H1 (cell line): ENCODE measurements at regions not wholly inside any gene's neighbourhood (a gene's known extent, or its start where the extent isn't known, plus 50 kb on each side); places are given as distances from the start of the nearest gene placed in this dataset.

Experiments
- CTCF ChIA-PET: fragments of 300-600 bp; sonication (Branson Sonifier 250); formaldehyde crosslinking; loops from one replicate; lab custom pipeline; 2021; ENCODE audit not compliant: partially characterized antibody; lab: Charles Lee
- POLR2A ChIA-PET: fragments of 300-600 bp; sonication (Branson Sonifier 250); formaldehyde crosslinking; loops from one replicate; lab custom pipeline; 2021; ENCODE audit warnings: inconsistent platforms; ENCODE audit not compliant: partially characterized antibody; lab: Charles Lee
- DNase-seq, 2 experiments: peaks; one replicate each; pipeline versions ENCODE4 v3.0.0 to v3.0.0-alpha.2; 2010 to 2022; ENCODE audit warnings: low spot score in 2 of 2, low read depth in 1 of 2, mixed read lengths in 1 of 2
- FAIRE-seq: peaks from 2 replicates; lab custom pipeline; 2011; peaks lifted over from hg19 to GRCh38; lab: Jason Lieb, UNC
- H2AFZ ChIP-seq: 2 replicates; pipeline ENCODE4 v1.8.1; 2012; ENCODE audit warnings: low read length, inconsistent platforms
- H2AK5ac ChIP-seq: 2 replicates; pipeline ENCODE4 v1.6.1; 2013; ENCODE audit warnings: low read depth, low read length
- H2BK120ac ChIP-seq: replicated peaks from 2 replicates; pipeline ENCODE3; 2013; ENCODE audit warnings: low read depth, low read length, inconsistent platforms
- H2BK12ac ChIP-seq: 2 replicates; pipeline ENCODE4 v1.6.1; 2013; ENCODE audit warnings: low read depth, low read length
- H2BK15ac ChIP-seq: 2 replicates; pipeline ENCODE4 v1.6.1; 2013; ENCODE audit warnings: low read length
- H2BK20ac ChIP-seq: 2 replicates; pipeline ENCODE4 v1.6.1; 2013; ENCODE audit warnings: low read length
- H2BK5ac ChIP-seq: 2 replicates; pipeline ENCODE4 v1.6.1; 2013; ENCODE audit warnings: low read depth, low read length
- H3K14ac ChIP-seq: 2 replicates; pipeline ENCODE4 v1.6.1; 2013; ENCODE audit warnings: inconsistent platforms; ENCODE audit not compliant: insufficient read length
- H3K18ac ChIP-seq: 2 replicates; pipeline ENCODE4 v1.6.1; 2013; ENCODE audit warnings: low read length; ENCODE audit errors: extremely low read depth
- H3K23ac ChIP-seq: 2 replicates; pipeline ENCODE4 v1.6.1; 2013; ENCODE audit warnings: inconsistent platforms; ENCODE audit not compliant: insufficient read length
- H3K23me2 ChIP-seq: 2 replicates; pipeline ENCODE4 v1.6.1; 2013; ENCODE audit warnings: low read depth, low read length
- H3K27ac ChIP-seq: 2 replicates; pipeline ENCODE4 v1.6.1; 2011; ENCODE audit warnings: low read depth, low read length, inconsistent platforms
- H3K27me3 ChIP-seq, 4 experiments: replicated peaks in 1 of 4; 1 replicate in 1 of 4; 2 replicates in 3 of 4; pipeline versions ENCODE4 v1.6.1 to v1.8.1; 2011 to 2013; ENCODE audit warnings: low read length in 3 of 4, mild to moderate bottlenecking in 3 of 4, inconsistent platforms in 2 of 4, mixed read lengths in 2 of 4, moderate library complexity in 1 of 4; ENCODE audit not compliant: control insufficient read depth in 3 of 4, insufficient read depth in 3 of 4; ENCODE audit errors: extremely low read depth in 1 of 4
- H3K36me3 ChIP-seq, 4 experiments: 2 replicates each; pipeline versions ENCODE4 v1.6.1 to v1.8.1; 2011 to 2013; ENCODE audit warnings: mild to moderate bottlenecking in 4 of 4, low read length in 3 of 4, moderate library complexity in 2 of 4, control low read depth in 1 of 4, inconsistent platforms in 1 of 4; ENCODE audit not compliant: insufficient read depth in 4 of 4, control insufficient read depth in 2 of 4
- H3K4ac ChIP-seq: replicated peaks from 2 replicates; pipeline ENCODE3; 2013; ENCODE audit warnings: low read length, low read depth, mixed read lengths, inconsistent platforms; ENCODE audit not compliant: insufficient read length
- H3K4me1 ChIP-seq, 4 experiments: replicated peaks in 1 of 4; 1 replicate in 1 of 4; 2 replicates in 3 of 4; pipeline versions ENCODE4 v1.6.1 to v1.8.1; 2011 to 2013; ENCODE audit warnings: low read length in 3 of 4, inconsistent platforms in 2 of 4, mixed read lengths in 1 of 4; ENCODE audit not compliant: insufficient read depth in 4 of 4, control insufficient read depth in 3 of 4
- H3K4me2 ChIP-seq, 2 experiments: 2 replicates each; pipeline versions ENCODE4 v1.6.1 to v1.8.1; 2011 to 2013; ENCODE audit warnings: low read depth in 2 of 2, low read length in 2 of 2, control low read depth in 1 of 2, inconsistent platforms in 1 of 2, mild to moderate bottlenecking in 1 of 2; ENCODE audit not compliant: insufficient read depth in 1 of 2
- H3K4me3 ChIP-seq, 4 experiments: fragments of 200-600, 300-600 bp in 1 of 4; sonication (generic), shearing (Covaris generic), sonication (Bioruptor Twin) in 1 of 4; 2 replicates each; pipeline versions ENCODE4 v1.5.1 to v1.8.1; 2011 to 2016; ENCODE audit warnings: low read length in 4 of 4, low read depth in 3 of 4, control low read depth in 2 of 4, inconsistent platforms in 2 of 4, mild to moderate bottlenecking in 2 of 4, mixed read lengths in 1 of 4, moderate library complexity in 1 of 4; ENCODE audit not compliant: insufficient read depth in 2 of 4; ENCODE audit errors: extremely low read depth in 1 of 4
- H3K56ac ChIP-seq: replicated peaks from 2 replicates; pipeline ENCODE3; 2013; ENCODE audit warnings: low read depth, mild to moderate bottlenecking, mixed read lengths, low read length, inconsistent platforms; ENCODE audit not compliant: insufficient read length
- H3K79me1 ChIP-seq: 2 replicates; pipeline ENCODE4 v1.6.1; 2013; ENCODE audit warnings: low read depth, low read length, control low read depth
- H3K79me2 ChIP-seq, 2 experiments: 2 replicates each; pipeline versions ENCODE4 v1.6.1 to v1.8.1; 2012 to 2013; ENCODE audit warnings: low read length in 2 of 2, mild to moderate bottlenecking in 2 of 2, inconsistent platforms in 1 of 2; ENCODE audit not compliant: insufficient read depth in 2 of 2, control insufficient read depth in 1 of 2
- H3K9ac ChIP-seq, 4 experiments: replicated peaks in 1 of 4; 1 replicate in 1 of 4; 2 replicates in 3 of 4; pipeline versions ENCODE4 v1.6.1 to v1.8.1; 2011 to 2013; ENCODE audit warnings: low read depth in 3 of 4, low read length in 3 of 4, control low read depth in 2 of 4, mild to moderate bottlenecking in 2 of 4, moderate library complexity in 2 of 4, inconsistent platforms in 1 of 4; ENCODE audit errors: extremely low read depth in 1 of 4
- H3K9me3 ChIP-seq, 2 experiments: 2 replicates each; pipeline versions ENCODE4 v1.6.1 to v1.8.1; 2012 to 2013; ENCODE audit warnings: mild to moderate bottlenecking in 2 of 2, moderate library complexity in 2 of 2, control low read depth in 1 of 2, inconsistent platforms in 1 of 2, low read depth in 1 of 2, low read length in 1 of 2, mixed read lengths in 1 of 2; ENCODE audit not compliant: insufficient read depth in 2 of 2
- H4K20me1 ChIP-seq, 2 experiments: replicated peaks in 1 of 2; 2 replicates each; pipeline versions ENCODE3 to v1.8.1; 2011 to 2013; ENCODE audit warnings: inconsistent platforms in 2 of 2, low read length in 2 of 2, mild to moderate bottlenecking in 1 of 2; ENCODE audit not compliant: insufficient read depth in 2 of 2, control insufficient read depth in 1 of 2
- H4K5ac ChIP-seq: 2 replicates; pipeline ENCODE4 v1.6.1; 2013; ENCODE audit warnings: low read length, low read depth, mixed read lengths, inconsistent platforms; ENCODE audit not compliant: insufficient read length
- H4K8ac ChIP-seq: 2 replicates; pipeline ENCODE4 v1.8.0; 2013; ENCODE audit warnings: mild to moderate bottlenecking, moderate library complexity, low read length, inconsistent platforms; ENCODE audit not compliant: insufficient read depth; ENCODE audit errors: extremely low read depth
- H4K91ac ChIP-seq: replicated peaks from 2 replicates; pipeline ENCODE3; 2013; ENCODE audit warnings: low read length, mixed read lengths, inconsistent platforms; ENCODE audit not compliant: insufficient read length
- POLR2A ChIP-seq, 2 experiments: IDR thresholded peaks; 1 replicate in 1 of 2; 2 replicates in 1 of 2; pipeline ENCODE4 v1.6.1; 2011; ENCODE audit warnings: low read depth in 2 of 2, low read length in 2 of 2, mild to moderate bottlenecking in 2 of 2; ENCODE audit errors: control extremely low read depth in 1 of 2
- SP1 ChIP-seq: IDR thresholded peaks from 2 replicates; pipeline ENCODE4 v1.6.1; 2011; ENCODE audit warnings: low read depth, low read length
- TF ChIP-seq, protein P1 (sequence below): fragments of 300-600 bp; sonication (generic); IDR thresholded peaks from 2 replicates; pipeline ENCODE4 v1.7.1; 2012; ENCODE audit warnings: low read length, moderate library complexity, mild to moderate bottlenecking, inconsistent platforms; ENCODE audit not compliant: insufficient replicate concordance

- H2BK12ac ChIP-seq = no peak overlapping the region
- H2BK5ac ChIP-seq = no peak overlapping the region
- no peak overlapping the region for H3K23ac ChIP-seq
- no peak overlapping the region for H3K18ac ChIP-seq
- no peak overlapping the region for H2BK20ac ChIP-seq
- no peaks in the 10 kb centered on the region for H3K4me1 ChIP-seq
- DNase-seq (no peak), FAIRE-seq (no peak)
- ChIA-PET POLR2A (no interaction called here), CTCF (interaction anchor here (1.1 to 1.4 kb wide), 2 partner anchors 15 to 20 kb away, joined by 3 read pairs; no protein-coding TSS in a partner anchor)
- H2BK15ac ChIP-seq = no peak overlapping the region
- H3K36me3 ChIP-seq = no peaks in the 10 kb centered on the region
- H2AK5ac ChIP-seq = no peak overlapping the region
- H3K23me2 ChIP-seq = no peaks in the 10 kb centered on the region
- H2BK120ac ChIP-seq = no peak overlapping the region
- H2AFZ ChIP-seq = no peak overlapping the region
- H3K14ac ChIP-seq = no peak overlapping the region
- no peak overlapping the region for H3K9ac ChIP-seq
- H4K8ac ChIP-seq = no peak overlapping the region
- no peaks in the 10 kb centered on the region for H3K79me1 ChIP-seq
- H3K27ac ChIP-seq = no peak overlapping the region
- H4K20me1 ChIP-seq = no peaks in the 10 kb centered on the region
- H3K79me2 ChIP-seq = no peaks in the 10 kb centered on the region
- H4K5ac ChIP-seq = no peak overlapping the region
- no peaks in the 10 kb centered on the region for H3K9me3 ChIP-seq
- H3K4ac ChIP-seq = no peak overlapping the region
- no peak overlapping the region for H3K4me2 ChIP-seq
- H3K56ac ChIP-seq = no peak overlapping the region
- H3K4me3 ChIP-seq = no peak overlapping the region
- H4K91ac ChIP-seq = no peak overlapping the region
- no peaks in the 10 kb centered on the region for H3K27me3 ChIP-seq
- TF ChIP-seq POLR2A (IDR thresholded peaks at IDR 0.05; ENCODE audit: control extremely low read depth in 1 of 2, low read depth in 2 of 2, low read length in 2 of 2) = no peak
- TF ChIP-seq SP1 = no peak
- TF ChIP-seq, protein P1, sequence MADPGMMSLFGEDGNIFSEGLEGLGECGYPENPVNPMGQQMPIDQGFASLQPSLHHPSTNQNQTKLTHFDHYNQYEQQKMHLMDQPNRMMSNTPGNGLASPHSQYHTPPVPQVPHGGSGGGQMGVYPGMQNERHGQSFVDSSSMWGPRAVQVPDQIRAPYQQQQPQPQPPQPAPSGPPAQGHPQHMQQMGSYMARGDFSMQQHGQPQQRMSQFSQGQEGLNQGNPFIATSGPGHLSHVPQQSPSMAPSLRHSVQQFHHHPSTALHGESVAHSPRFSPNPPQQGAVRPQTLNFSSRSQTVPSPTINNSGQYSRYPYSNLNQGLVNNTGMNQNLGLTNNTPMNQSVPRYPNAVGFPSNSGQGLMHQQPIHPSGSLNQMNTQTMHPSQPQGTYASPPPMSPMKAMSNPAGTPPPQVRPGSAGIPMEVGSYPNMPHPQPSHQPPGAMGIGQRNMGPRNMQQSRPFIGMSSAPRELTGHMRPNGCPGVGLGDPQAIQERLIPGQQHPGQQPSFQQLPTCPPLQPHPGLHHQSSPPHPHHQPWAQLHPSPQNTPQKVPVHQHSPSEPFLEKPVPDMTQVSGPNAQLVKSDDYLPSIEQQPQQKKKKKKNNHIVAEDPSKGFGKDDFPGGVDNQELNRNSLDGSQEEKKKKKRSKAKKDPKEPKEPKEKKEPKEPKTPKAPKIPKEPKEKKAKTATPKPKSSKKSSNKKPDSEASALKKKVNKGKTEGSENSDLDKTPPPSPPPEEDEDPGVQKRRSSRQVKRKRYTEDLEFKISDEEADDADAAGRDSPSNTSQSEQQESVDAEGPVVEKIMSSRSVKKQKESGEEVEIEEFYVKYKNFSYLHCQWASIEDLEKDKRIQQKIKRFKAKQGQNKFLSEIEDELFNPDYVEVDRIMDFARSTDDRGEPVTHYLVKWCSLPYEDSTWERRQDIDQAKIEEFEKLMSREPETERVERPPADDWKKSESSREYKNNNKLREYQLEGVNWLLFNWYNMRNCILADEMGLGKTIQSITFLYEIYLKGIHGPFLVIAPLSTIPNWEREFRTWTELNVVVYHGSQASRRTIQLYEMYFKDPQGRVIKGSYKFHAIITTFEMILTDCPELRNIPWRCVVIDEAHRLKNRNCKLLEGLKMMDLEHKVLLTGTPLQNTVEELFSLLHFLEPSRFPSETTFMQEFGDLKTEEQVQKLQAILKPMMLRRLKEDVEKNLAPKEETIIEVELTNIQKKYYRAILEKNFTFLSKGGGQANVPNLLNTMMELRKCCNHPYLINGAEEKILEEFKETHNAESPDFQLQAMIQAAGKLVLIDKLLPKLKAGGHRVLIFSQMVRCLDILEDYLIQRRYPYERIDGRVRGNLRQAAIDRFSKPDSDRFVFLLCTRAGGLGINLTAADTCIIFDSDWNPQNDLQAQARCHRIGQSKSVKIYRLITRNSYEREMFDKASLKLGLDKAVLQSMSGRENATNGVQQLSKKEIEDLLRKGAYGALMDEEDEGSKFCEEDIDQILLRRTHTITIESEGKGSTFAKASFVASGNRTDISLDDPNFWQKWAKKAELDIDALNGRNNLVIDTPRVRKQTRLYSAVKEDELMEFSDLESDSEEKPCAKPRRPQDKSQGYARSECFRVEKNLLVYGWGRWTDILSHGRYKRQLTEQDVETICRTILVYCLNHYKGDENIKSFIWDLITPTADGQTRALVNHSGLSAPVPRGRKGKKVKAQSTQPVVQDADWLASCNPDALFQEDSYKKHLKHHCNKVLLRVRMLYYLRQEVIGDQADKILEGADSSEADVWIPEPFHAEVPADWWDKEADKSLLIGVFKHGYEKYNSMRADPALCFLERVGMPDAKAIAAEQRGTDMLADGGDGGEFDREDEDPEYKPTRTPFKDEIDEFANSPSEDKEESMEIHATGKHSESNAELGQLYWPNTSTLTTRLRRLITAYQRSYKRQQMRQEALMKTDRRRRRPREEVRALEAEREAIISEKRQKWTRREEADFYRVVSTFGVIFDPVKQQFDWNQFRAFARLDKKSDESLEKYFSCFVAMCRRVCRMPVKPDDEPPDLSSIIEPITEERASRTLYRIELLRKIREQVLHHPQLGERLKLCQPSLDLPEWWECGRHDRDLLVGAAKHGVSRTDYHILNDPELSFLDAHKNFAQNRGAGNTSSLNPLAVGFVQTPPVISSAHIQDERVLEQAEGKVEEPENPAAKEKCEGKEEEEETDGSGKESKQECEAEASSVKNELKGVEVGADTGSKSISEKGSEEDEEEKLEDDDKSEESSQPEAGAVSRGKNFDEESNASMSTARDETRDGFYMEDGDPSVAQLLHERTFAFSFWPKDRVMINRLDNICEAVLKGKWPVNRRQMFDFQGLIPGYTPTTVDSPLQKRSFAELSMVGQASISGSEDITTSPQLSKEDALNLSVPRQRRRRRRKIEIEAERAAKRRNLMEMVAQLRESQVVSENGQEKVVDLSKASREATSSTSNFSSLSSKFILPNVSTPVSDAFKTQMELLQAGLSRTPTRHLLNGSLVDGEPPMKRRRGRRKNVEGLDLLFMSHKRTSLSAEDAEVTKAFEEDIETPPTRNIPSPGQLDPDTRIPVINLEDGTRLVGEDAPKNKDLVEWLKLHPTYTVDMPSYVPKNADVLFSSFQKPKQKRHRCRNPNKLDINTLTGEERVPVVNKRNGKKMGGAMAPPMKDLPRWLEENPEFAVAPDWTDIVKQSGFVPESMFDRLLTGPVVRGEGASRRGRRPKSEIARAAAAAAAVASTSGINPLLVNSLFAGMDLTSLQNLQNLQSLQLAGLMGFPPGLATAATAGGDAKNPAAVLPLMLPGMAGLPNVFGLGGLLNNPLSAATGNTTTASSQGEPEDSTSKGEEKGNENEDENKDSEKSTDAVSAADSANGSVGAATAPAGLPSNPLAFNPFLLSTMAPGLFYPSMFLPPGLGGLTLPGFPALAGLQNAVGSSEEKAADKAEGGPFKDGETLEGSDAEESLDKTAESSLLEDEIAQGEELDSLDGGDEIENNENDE = no peak
Measured at GRCh38 chr20:1748777-1749176, 91.2 kb upstream of the SIRPG start.
